HG03520 (cell line): ENCODE measurements at regions not wholly inside any gene's neighbourhood (a gene's known extent, or its start where the extent isn't known, plus 50 kb on each side); places are given as distances from the start of the nearest gene placed in this dataset.
"Not testable (repeated sequence)": the region's sequence is repeated elsewhere in the genome, so short reads cannot be mapped to it uniquely, and the experiment has no call there.

Experiments used
- ATAC-seq: cut with Tn5 transposase; IDR thresholded peaks from one replicate; pipeline ENCODE4 v1.9.1; 2021; ENCODE audit warnings: mild to moderate bottlenecking, moderate library complexity; ENCODE audit not compliant: unreplicated experiment

DNA sequence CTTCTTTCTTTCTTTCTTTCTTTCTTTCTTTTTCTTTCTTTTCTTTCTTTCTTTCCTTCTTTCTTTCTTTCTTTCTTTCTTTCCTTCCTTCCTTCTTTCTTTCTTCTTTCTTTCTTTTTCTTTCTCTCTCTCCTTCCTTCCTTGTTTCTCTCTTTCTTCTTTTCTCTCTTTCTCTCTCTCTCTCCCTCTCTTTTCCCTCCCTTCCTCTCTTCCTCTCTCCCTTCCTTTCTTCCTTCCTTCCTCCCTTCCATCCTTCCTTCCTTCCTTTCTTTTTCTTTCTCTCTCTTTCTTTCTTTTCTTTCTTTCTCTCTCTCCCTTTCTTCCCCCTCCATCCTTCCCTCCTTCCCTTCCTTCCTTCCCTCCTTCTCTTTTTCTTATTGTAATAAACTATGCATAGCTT, 105.5 kb downstream of the ZBTB18 start:
- ATAC-seq, result not testable (repeated sequence)

DNA sequence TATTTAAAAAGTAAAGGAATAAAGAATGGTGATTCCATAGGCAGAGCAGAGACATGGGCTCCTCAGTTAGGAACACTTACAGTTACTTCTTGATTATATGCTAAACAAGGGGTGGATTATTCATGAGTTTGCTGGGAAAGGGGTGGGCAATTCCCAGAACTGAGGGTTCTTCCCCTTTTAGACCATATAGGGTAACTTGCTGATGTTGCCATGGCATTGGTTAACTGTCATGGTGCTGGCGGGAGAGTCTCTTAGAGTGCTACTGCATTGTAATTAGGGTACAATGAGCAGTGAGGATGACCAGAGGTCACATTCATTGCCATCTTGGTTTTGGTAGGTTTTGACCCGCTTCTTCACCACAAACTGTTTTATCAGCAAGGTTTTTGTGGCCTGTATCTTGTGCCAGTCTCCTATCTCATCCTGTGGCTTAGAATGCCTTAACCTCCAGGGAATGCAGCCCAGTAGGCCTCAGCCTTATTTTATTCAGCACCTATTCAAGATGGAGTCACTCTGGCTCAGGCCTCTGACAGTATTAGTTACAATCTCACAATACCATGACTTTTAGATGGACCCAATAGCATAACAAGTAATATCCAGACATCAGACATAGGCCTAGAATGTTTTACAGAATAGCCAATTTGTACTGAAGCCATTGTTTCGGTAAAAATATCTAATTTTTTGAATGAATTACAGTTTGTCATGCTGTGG, 106.8 kb downstream of the ZBTB18 start:
- no peak for ATAC-seq

DNA sequence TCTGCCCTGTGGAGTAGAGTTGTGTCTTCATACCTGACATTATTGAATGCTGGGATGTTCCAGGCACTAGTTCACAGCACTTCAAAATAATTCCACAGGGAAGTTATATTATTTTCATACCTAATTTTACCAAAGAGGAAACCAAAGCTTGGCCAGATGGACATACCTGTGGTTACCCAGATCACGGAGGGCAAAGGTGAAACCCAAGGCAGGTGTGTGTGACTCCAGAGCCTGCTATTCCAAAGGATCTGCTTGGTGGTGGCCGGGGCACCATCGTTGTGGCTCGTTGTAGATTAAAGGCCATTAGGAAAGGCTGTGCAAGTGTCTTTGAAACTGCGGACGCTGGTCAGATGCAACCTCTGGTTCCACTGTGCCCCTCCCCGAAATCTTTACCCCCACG, 108.6 kb downstream of the ZBTB18 start:
- no peak for ATAC-seq

- no peak for ATAC-seq
These were observed 109.6 kb downstream of the ZBTB18 start for GRCh38 chr1:244160455-244161235.

DNA sequence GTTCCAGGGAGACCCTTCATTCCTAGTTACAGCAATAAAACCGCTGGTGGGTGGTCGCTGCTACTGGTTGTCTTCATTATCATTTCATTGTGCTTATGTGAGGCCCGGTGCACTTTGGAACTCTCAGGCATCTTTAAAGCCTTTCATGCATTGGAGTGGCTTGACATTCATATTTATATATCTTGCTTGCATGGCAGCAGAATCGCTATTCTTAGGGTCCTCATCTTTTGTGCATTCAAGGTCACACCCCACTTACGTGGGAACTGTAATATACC, 110.1 kb downstream of the ZBTB18 start:
- ATAC-seq, result no peak

DNA sequence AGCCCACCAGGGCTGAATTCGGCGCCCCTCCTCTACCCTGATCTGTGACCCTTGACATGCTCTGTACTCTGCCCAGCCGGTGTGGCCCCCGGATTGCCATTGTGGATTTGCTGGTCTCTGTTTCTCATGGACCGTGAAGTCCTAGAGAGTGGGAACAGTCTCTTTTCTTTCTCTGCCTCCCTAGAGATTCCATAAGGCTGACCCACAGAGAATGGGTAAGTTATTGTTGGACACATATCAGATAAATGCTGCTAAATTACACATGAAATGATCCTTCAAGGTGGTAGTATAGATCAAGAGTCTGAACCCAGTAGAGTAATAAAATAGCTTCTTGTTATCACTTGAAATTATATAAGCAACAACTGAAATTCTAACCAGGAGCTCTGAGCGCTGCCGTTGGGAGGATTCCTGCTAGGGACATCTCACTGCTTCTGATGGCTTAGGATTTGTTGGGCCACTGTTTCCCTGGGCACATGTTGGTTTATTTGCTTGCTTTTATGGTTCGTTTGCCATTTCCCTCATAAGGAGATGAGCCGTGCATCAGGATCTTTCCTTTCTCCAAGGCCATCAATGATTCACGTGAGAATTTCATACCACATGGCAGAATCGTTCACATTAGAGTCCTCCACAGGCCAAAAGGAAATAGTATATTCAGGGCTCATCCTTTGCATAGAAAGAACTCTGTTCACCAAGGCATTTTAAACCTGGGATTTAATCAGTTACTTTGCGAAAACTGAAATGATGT, 111.9 kb downstream of the ZBTB18 start:
- ATAC-seq, result no peak

DNA sequence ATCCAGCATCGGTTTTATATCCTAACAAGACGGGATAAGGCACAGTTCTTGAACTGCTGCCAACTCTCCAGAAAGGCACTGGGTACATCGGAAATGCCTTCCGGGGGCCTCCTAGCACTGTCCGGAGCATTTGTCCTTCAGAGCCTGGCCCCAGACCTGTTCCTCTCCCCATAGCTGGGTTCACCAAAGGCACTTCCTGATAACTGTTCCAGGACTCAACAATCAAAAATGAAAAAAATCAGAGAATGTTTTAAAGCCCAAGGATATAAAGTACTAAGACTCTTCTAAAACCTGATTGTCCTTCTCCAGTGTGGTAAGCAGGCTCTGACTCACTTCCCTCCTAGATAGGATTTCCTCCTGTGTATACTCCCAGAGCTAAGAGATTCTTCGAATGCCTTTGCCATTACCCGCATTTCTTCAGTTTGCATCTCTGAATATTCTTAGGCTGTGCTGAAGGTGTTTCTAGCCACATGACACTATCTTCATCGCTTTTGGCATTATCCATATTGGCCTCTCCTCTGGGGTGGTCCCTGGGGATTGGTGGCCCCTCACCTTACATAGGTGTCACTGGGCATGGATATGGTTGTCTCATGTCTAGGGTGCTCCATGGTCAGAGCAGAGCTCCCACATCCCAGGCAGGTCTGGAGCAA, 112.9 kb downstream of the ZBTB18 start:
- no peak for ATAC-seq

DNA sequence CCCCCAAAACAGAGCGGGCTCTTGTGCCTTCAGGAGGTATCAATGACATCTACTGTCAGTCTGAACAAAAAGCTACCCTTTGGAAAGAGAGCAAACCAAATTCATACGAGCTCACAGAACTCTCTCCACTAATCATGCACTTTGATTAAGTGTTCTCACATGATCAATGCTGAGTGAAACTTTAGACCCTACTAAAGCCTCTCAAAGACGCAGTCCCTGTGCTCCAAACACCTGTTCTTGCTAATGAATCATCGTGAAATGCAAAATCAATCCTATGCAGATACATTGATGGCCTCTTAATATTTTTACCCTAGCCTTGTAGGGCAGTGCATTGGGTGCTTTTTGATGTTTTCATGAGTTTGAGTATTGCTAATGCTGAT, 113.4 kb downstream of the ZBTB18 start:
- ATAC-seq, result no peak

DNA sequence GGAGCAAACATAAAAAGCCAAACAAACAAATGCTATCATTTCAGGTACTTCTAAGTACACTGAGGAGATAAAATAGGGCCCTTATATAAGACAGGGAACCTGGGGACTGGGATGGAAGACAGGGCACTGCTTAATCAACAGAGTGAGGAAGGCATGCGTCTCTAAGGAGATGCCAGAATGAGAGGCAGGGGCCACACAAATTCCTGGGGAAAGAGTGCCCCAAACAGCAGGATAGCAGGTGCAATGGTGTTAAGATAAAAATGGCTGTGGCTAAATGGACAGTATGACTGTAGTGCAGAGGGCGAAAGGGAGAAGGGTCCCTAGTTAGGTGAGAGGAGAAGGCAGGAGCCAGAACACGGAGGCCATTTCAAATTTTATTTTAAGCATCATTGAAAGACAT, 113.9 kb downstream of the ZBTB18 start:
- ATAC-seq, result no peak

DNA sequence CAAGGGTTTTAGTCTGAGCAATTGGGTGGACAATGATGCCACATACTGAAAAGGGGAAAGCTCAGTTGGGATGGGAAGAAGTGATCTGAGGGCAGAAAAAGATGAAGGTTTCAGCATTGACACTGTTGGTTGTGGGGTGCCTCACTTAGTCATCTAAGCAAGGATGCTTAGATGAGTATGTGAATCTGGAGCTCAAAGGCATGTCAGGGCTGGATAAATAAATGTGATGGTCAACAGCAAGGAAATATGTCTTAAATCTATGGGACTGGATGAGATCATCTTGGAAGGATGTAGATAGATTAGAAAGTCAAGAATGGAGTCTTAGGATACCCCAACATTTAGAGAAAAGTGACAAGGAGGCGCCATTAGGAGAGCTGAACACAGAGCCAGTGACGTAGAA, 114.6 kb downstream of the ZBTB18 start:
- no peak for ATAC-seq

- no peak for ATAC-seq
These were observed 120.3 kb downstream of the ZBTB18 start for GRCh38 chr1:244171241-244171985.

DNA sequence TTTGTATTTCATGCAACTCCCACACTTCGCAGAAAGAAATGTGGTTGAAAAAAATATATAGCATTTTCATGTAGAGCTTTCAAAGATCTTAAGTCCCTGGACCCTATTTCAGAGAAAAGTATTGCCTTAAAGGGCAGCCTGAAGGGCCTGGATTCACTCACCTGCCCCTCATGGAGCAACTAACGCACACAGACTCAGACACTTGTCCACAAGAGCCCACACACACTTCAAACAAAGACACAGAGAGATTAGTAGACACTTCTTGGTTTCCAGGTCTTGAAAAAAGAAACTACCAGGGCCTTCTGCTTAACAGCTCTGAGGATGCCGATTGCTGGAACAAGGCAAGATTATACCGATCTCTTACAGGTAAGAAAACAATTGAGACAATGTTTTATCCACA, 122.2 kb downstream of the ZBTB18 start:
- no peak for ATAC-seq

GRCh38 chr1:244173769-244174168, 122.7 kb downstream of the ZBTB18 start:
- ATAC-seq, result no peak

DNA sequence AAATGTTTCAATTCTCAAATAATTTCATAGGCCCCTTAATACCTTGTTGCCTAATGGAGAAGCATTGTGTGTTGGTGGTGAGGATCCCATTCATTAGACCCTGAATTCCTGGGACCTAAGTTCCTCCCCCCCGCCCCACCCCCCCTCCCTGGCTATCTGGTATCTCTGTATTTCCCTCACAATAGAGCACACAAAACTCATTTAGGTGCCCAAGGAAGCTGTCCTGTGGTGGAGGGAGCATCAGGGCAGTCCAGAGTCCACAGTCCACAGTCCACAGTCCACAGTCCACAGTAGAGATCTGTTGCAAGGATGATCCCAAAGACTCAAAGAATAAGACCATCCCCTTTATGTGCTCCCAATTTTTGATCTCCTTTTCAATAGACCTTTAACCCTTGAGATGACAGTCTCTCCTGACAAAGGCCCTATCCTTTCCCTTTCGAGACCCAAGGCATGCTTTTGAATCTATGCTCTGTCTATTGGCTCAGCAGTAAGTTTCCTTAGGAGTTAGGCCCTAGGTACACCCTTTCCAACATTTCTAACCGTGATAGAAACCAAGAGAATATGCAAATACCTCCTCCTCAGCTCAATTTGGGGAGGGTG, 123.9 kb downstream of the ZBTB18 start:
- no peak for ATAC-seq

DNA sequence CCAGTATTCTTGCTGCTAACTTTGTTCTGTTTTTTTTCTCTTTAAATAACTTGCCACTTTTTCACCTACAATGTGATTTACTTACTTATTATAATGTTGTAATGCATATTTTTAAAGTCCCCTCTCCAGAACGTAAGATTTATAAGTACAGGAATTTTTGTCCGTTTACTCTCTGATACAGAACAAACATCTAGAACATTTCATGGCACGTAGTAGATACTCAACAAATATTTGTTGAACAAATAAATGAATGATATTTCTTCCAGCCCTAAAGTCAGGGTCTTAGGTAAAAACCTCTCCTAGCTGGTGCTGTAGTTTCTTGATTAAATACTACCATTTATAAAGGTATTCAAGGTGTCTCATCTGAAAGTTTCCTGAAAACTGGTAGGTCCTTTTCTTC, 125.1 kb downstream of the ZBTB18 start:
- ATAC-seq, result no peak

DNA sequence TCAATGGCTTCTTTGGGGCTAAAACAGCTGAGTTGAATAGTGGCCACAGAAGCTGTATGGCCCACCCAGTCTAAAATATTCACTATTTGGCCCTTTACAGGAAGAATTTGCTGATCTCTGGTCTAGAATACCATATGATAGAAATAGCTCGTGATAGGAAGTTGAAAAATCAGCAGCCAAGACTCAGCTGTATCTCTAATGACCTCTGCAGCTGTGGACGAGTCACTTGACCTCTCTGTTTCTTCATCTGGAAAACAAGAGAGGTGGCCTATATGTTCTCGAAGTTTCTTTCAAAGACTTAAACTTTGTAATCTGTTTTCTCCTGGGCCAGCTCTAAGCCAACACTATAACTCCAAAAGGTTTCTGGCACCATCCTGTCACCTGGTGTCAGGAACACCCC, 129.2 kb downstream of the ZBTB18 start:
- ATAC-seq, result no peak

DNA sequence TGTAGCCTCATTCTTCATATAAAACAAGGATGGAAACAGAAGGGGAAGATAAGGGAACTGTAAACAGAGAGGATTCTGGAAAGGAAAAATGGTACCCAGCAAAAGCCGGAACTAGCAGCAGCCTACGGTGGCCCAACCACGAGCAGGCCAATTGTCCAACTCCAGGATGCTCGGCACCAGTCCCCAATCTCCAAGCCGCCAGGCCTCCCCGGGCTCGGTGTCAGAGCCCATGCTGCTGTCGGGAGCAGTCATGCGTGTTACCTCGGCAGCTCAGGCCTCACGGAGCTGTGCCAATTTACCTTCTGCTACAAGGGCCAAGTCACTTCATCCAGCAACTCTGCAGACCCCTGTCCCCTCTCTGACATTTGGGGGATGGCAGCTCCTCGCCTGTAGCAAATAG, 130.8 kb downstream of the ZBTB18 start:
- no peak for ATAC-seq

- ATAC-seq, result no peak
These were observed 132.0 kb downstream of the ZBTB18 start for GRCh38 chr1:244183037-244183436.

DNA sequence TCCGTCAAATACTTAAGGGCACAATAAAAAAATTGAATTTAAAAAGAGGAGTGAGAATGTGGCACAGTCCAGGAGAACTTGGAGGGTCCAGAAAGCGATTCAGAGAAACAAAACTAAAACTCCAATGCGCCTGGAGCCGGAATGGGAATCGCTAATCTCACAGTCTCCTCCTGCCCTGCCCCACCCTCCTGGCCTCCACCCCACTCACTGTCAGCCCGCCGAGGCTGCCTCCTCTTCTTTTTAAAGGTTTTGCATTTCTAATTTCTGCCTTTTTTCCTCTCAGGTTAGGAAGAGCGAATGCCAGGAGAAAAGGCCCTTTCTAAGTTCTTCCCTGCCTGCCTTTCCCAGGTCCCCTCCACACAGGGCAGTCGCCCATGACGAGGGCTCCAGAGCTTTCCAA, 135.3 kb downstream of the ZBTB18 start:
- no peak for ATAC-seq

GRCh38 chr1:244187310-244187709, 136.2 kb downstream of the ZBTB18 start:
- ATAC-seq, result no peak

GRCh38 chr1:244191581-244191980, 140.5 kb downstream of the ZBTB18 start:
- ATAC-seq, result no peak
